Fibroblast of lung (primary cell): ENCODE measurements at regions not wholly inside any gene's neighbourhood (a gene's known extent, or its start where the extent isn't known, plus 50 kb on each side); places are given as distances from the start of the nearest gene placed in this dataset.

Source experiments
- DNase-seq, 2 donors: peaks; one replicate each; pipeline versions ENCODE4 v3.0.0 to v3.0.0-alpha.2; 2010; ENCODE audit warnings: low read depth in 2 of 2
- H2AFZ ChIP-seq: 2 replicates; pipeline ENCODE4 v1.5.1; 2012; ENCODE audit warnings: low read length, control low read depth, inconsistent platforms
- H3K27ac ChIP-seq: 2 replicates; pipeline ENCODE4 v1.5.1; 2011; ENCODE audit warnings: low read length, control low read depth; ENCODE audit not compliant: insufficient read depth
- H3K27me3 ChIP-seq: 2 replicates; pipeline ENCODE4 v1.5.1; 2011; ENCODE audit warnings: mild to moderate bottlenecking, low read length; ENCODE audit not compliant: control insufficient read depth, insufficient read depth
- H3K36me3 ChIP-seq: 2 replicates; pipeline ENCODE4 v1.5.1; 2011; ENCODE audit warnings: low read length; ENCODE audit not compliant: control insufficient read depth, insufficient read depth
- H3K4me1 ChIP-seq: 2 replicates; pipeline ENCODE4 v1.5.1; 2011; ENCODE audit warnings: low read length; ENCODE audit not compliant: control insufficient read depth, insufficient read depth; ENCODE audit errors: extremely low read depth
- H3K4me2 ChIP-seq: 2 replicates; pipeline ENCODE4 v1.5.1; 2011; ENCODE audit warnings: low read length, control low read depth; ENCODE audit not compliant: insufficient read depth; ENCODE audit errors: extremely low read depth
- H3K4me3 ChIP-seq, 4 experiments: fragments of 200-600 bp in 1 of 4; sonication (generic) in 1 of 4; replicated peaks in 1 of 4; 2 replicates each; pipeline ENCODE4 v1.5.1; 2011 to 2016; ENCODE audit warnings: low read length in 4 of 4, low read depth in 3 of 4, mild to moderate bottlenecking in 3 of 4, control low read depth in 2 of 4, inconsistent platforms in 1 of 4, mixed read lengths in 1 of 4; ENCODE audit not compliant: insufficient read depth in 1 of 4; ENCODE audit errors: control extremely low read depth in 1 of 4
- H3K79me2 ChIP-seq: 2 replicates; pipeline ENCODE4 v1.5.1; 2012; ENCODE audit warnings: mild to moderate bottlenecking, low read length, inconsistent platforms; ENCODE audit not compliant: control insufficient read depth, insufficient read depth
- H3K9ac ChIP-seq: 2 replicates; pipeline ENCODE4 v1.5.1; 2011; ENCODE audit warnings: mild to moderate bottlenecking, low read length, control low read depth; ENCODE audit not compliant: insufficient read depth
- H3K9me3 ChIP-seq: 2 replicates; pipeline ENCODE4 v1.5.1; 2012; ENCODE audit warnings: low read depth, low read length; ENCODE audit not compliant: control insufficient read depth, insufficient read depth
- H4K20me1 ChIP-seq: 2 replicates; pipeline ENCODE4 v1.5.1; 2011; ENCODE audit warnings: low read length; ENCODE audit not compliant: control insufficient read depth, insufficient read depth; ENCODE audit errors: extremely low read depth
- CTCF ChIP-seq, 2 donors: IDR thresholded peaks in 1 of 2; conservative IDR thresholded peaks in 1 of 2; 1 replicate in 1 of 2; 2 replicates in 1 of 2; pipeline ENCODE4 v1.5.1; 2011 to 2012; ENCODE audit warnings: low read length in 2 of 2, control low read depth in 1 of 2, inconsistent platforms in 1 of 2, low read depth in 1 of 2, mild to moderate bottlenecking in 1 of 2
- EZH2 ChIP-seq: IDR thresholded peaks from 2 replicates; pipeline ENCODE4 v1.5.1; 2012; ENCODE audit warnings: low read length, control low read depth, mild to moderate bottlenecking; ENCODE audit errors: missing control alignments

DNA sequence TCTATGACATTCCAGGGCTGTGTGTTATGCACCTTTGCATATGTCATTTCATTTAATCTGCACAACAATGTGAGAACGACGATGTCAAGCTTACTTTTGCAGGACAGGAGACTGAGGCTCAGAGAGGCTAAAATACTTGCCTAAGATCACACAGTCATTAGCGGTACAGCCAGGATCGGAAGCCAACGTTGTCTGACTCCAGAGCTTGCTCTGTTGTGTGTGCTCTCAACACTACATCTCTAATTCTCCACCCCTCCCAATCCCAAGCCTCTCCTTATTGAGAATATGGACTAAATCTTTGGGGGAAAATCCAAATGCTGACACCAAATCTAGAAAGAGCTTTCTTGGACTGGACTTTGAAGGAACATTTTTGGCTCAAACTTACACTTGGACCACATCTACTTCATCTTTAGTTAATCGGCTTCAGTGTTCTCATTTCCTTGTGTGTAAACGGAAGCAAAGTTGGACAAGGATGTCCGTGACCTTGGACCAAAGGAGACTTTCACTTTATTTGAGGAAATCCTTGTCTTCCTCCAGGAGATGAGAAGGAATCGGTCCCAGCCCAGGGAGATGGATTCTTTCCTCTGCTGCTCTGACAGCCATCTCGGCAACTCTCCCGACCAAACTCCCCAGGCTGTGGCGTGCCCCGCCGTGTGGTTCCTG is 242.4 kb downstream of the LPIN1 start:
- Histone ChIP-seq H3K9me3 (no peaks in the 10 kb centered on the region), H2AFZ (peak overlapping the region; percentile 4), H3K36me3 (no peaks in the 10 kb centered on the region), H3K4me2 (no peak overlapping the region), H3K9ac (no peak overlapping the region), H3K27me3 (no peaks in the 10 kb centered on the region), H4K20me1 (no peaks in the 10 kb centered on the region), H3K27ac (no peak overlapping the region), H3K79me2 (no peaks in the 10 kb centered on the region), H3K4me3 (no peak overlapping the region), H3K4me1 (no peaks in the 10 kb centered on the region)
- TF ChIP-seq CTCF (conservative IDR thresholded peaks at IDR 0.05 in 1 of 2, IDR thresholded peaks at IDR 0.05 in 1 of 2; ENCODE audit: low read depth in 1 of 2, low read length in 2 of 2) (no peak), EZH2 (no peak)
- no peak for DNase-seq

DNA sequence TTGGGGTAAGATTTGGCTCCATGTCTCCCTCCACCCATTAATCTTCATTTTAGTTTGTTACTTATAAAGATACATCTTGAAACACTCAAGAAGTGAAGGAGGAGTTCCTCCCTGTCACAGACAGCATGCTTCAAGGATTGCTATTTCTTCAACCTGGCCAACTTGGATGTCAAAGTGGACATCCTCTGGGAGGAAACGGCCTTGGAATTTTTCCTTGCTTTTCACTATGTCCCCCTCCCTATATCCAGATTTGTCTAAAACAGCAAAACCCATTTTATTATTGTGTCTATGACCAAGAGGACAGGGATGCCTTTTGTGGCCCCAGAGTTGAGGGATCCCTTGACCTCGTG is 242.9 kb downstream of the LPIN1 start:
- Histone ChIP-seq H2AFZ (no peak overlapping the region), H4K20me1 (no peaks in the 10 kb centered on the region), H3K4me1 (no peaks in the 10 kb centered on the region), H3K36me3 (no peaks in the 10 kb centered on the region), H3K4me3 (no peak overlapping the region), H3K9me3 (no peaks in the 10 kb centered on the region), H3K27me3 (no peaks in the 10 kb centered on the region), H3K79me2 (no peaks in the 10 kb centered on the region), H3K4me2 (no peak overlapping the region), H3K9ac (no peak overlapping the region), H3K27ac (no peak overlapping the region)
- TF ChIP-seq CTCF (conservative IDR thresholded peaks at IDR 0.05 in 1 of 2, IDR thresholded peaks at IDR 0.05 in 1 of 2; ENCODE audit: low read depth in 1 of 2, low read length in 2 of 2) (no peak), EZH2 (no peak)
- no peak for DNase-seq

DNA sequence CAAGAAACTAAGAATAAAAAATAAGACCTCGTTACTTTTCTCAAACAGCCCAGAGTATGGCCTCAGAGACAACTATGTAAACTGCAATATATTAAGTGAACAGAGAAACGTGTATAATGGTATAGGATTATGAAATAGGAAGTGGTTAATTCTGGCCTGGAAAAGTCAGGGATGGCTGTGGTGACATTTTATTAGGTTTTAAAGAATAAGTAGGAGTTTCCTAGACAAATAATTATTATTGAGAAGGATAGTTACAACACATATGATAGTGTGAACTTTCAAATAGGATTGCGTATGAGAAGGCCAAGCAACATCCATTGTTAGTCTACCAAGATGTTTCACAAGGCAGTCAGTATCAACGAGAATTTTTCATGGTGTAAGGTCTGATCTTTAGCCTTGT is 244.1 kb downstream of the LPIN1 start:
- no peaks in the 10 kb centered on the region for H3K79me2 ChIP-seq
- H3K36me3 ChIP-seq = no peaks in the 10 kb centered on the region
- no peak overlapping the region for H3K4me2 ChIP-seq
- no peaks in the 10 kb centered on the region for H4K20me1 ChIP-seq
- H3K27me3 ChIP-seq = no peaks in the 10 kb centered on the region
- H3K4me1 ChIP-seq = no peaks in the 10 kb centered on the region
- H3K4me3 ChIP-seq = no peak overlapping the region
- no peak overlapping the region for H3K27ac ChIP-seq
- no peak for DNase-seq
- H3K9me3 ChIP-seq = no peaks in the 10 kb centered on the region
- no peak overlapping the region for H2AFZ ChIP-seq
- no peak overlapping the region for H3K9ac ChIP-seq
- TF ChIP-seq CTCF (conservative IDR thresholded peaks at IDR 0.05 in 1 of 2, IDR thresholded peaks at IDR 0.05 in 1 of 2; ENCODE audit: low read depth in 1 of 2, low read length in 2 of 2) (no peak), EZH2 (no peak)
